GM18508 (cell line): ENCODE measurements at regions not wholly inside any gene's neighbourhood (a gene's known extent, or its start where the extent isn't known, plus 50 kb on each side); places are given as distances from the start of the nearest gene placed in this dataset.
"Not testable (repeated sequence)": the region's sequence is repeated elsewhere in the genome, so short reads cannot be mapped to it uniquely, and the experiment has no call there.

Experiments
- ATAC-seq: cut with Tn5 transposase; IDR thresholded peaks from one replicate; pipeline ENCODE4 v1.9.1; 2021; ENCODE audit warnings: moderate number of reproducible peaks; ENCODE audit not compliant: insufficient read depth, unreplicated experiment

DNA sequence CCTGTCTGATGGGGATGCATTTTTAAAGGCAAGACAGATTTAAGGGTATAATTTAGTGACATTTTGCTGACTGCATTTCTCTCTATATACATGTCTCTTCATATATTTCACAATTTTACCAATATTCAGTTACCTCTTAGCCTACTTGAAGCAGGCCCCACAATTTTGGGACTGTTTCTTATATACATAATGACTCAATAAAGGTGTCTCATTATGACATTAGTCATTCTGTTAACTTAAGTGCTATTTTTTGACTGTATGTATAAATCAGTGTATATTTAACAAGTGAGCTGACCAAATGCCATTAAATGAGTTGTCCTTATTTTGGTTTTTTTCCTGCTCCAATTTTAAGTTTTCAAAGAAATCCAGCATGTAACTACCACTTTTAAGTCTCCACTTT is 313.3 kb downstream of the SOX4 start:
- ATAC-seq = no peak

DNA sequence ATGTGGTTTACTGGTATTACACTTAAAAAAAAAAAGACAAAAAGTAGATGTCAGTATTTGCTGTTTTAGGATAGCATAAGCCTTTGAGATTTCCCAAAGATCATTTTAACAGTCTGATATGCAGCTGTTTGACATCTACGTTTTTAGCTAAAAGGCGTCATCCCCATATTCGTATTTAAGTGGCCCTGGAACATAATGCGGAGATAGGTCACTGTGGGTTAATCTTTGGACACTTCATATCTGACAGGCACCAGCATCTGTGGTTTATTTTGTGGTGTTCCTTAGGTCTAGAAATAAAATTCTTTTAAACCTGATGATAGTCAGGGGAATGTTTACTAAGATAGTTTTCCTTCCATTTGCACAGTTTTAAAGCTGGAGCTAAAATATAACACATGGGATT is 313.7 kb downstream of the SOX4 start:
- ATAC-seq = no peak

DNA sequence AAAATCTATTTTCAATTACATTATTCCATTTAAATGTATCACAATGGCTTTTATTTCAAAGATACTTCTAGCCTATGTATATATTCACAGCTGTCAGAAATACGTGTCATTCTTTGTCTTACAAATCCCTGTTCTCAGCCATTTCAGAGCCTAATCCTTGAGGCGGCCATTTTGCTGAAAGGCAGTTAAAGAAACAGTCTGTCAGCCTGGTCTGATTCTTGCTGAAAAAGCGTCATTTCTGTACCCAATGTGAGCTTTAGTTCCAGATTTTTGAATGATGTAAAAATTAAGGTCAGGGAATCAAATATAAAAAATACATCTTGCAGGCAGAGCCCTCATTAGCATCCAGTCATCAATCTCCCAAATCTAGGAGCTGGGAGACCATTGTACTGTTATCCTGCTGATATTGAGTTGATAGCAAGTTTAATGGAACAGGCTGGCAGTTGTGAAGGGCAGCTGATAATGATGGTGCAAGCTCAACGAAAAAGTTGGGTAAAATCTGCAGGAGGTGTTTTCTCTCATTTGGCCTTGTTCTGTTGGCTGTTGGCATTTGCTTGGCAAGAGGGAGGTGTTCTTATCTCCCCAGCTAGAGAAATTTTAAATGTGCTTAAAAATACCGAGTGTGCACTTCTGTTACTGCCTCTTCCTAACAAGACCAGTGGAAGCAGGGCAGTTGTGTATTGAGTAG is 314.8 kb downstream of the SOX4 start:
- no peak for ATAC-seq

DNA sequence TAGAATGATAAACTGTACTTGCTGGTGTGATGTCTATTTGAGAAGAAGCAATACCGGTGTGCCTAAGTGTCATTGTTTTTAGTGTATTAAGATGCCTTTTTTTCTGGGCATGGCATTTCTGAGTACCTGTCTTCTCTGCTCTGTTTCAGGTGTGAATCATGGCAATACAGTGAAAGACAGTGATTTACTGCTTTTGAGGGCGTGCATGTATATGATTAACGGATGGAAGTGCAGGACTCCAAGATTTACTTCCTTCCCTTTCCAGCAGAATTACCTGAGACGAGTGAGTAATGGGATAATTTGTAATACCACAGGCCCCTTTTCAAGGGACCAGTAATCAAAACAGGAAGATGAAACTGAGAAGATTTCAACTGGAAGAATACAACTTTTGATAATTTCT is 315.8 kb downstream of the SOX4 start:
- ATAC-seq = no peak

DNA sequence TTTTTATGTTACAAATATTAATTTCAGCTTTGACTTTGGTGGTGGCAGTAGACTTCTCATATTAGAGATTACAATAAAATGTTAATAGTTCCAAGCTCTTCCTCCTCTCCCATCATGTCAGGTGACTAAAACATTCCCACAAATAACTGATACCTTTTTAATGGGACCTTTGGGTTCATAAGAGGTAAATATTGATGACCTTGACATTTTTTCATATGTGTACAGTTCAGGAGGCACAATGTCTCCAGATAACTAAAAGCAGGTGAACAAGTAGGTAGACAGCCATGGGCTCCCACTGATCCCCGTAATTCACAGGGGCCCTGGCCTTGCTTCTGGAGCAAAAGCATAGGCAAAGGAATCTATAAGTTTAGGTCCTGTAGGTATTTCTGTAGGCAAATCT is 317.7 kb downstream of the SOX4 start:
- no peak for ATAC-seq

DNA sequence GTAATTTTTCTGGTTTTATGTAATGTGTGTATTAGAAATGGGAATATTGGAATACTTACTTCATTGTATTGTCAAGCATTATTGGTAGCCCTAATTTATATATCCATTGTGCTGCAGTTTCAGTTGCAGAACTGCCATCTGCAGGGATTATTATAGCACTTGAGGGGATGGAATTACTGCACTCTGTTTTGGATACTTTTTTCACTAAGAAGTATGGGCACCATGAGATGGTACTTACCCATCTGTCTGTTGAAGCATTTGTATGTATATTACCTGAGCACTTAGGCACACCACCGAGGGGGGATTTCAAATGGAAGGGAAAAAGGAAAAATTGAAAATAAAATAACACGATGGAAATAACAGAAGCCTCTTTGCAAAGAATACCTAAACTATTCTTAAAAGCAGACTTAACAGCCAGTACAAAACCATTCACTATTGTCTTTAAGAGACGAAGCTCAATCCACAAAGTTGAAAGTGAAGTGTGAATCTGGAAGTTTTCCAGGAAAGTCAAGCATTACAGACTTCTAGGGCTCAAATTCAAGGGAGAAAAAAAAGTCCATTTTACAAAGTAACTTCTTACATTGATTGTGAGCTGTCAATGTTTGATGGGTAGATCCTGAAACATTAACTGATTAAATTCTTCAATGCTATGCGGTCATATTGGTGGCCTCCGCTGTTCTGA is 318.7 kb downstream of the SOX4 start:
- ATAC-seq = no peak

DNA sequence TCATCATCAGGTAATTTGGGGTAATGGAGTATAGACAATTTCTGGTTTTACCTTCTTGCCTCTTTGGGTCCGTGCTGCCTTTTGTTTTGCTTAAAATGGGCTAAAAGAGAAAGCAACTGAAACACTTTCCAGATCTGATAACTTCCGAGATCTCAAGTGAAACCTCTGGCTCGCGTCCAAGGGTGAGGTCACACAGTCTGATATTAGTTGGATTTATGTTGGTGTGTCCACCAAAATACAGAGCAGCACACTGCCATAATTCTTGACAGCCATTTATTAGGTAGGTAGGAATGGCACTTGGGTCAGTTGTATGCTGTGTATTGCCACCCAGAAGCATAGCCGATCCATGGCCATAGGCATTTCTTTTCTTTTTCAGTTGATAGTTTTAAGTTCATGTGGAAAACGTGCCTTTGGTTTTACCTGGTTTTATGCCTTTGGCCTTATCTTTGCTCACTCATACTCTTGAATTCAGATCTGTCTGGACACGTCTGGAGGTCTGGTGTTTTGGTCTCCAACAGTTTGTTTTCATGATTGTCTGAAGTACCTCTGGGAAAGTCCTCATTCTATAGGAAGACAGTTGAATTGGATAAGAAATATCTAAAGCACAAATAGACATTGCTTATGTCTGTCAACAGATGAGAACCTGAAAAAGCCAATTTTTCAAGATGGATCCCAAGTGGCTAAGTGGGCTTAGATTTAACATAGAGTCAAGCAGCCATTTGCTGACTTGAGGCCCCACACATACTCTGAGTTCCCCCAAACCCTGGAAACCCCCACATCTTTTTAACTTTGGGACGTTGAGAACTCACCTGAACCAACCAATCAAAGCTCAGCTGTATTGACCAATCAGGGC is 320.8 kb downstream of the SOX4 start:
- no peak for ATAC-seq

DNA sequence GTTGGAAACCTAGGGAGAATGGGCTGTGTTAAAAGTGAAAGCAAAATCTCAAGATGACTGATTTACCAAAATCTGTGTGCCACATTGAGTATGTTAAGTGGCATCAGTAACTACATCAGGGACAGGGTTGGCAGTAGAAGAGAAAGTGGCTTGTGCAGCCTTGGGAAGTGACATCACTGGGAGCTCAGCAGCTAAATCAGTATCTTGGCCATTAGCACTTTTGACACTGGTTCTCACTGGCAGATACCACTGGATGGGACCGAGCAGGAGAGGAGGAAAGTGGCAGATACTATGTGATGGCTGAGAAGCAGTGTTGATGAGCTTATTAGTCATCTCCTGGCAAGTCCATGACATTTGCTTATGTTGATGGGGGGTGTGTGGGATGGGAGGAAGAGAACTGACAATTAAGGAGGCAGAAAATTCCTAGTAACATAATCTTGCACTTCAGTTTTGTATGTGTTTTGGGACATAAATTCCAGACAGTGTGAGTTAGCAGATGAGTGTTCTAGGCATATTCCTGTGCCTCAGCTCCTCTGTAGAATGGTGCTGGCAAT is 322.2 kb downstream of the SOX4 start:
- no peak for ATAC-seq

DNA sequence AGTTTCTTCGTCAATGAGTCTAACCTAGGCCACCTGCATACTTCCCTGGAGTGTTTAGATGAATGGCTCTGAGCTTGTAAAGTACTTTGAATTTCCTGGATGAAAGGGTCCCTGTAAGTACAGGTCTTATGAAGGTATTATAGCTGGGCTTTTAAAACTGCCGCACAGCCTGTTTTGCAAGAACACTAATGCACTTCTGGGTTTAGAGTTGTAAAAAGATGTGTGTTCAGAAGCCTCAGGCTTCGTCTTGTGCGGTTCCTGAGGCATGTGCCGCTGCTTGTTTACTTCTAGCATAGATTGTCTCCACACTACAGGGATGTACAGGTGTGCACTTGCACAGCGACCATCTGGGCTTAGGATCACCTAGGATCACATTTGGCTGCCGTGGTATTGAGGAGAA is 324.5 kb downstream of the SOX4 start:
- ATAC-seq = no peak

DNA sequence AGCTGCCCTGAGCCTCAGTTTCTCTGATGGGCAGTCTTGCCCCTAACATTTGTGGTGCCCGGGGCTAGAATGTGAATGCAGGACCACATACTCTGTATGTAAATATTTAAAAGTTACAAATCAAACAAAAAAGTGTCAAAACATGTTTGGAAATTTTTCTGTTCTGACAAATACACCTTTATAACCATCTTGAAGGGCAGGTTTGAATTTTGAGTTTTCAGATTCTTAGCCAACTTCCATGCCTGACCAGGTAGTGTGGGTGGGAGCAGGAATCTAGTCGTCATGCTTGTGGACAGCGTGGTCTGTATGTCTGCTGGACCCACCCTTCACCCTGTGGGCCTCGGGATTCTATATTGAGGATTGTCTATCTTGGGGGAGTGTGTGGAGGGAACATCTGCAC is 325.1 kb downstream of the SOX4 start:
- no peak for ATAC-seq

DNA sequence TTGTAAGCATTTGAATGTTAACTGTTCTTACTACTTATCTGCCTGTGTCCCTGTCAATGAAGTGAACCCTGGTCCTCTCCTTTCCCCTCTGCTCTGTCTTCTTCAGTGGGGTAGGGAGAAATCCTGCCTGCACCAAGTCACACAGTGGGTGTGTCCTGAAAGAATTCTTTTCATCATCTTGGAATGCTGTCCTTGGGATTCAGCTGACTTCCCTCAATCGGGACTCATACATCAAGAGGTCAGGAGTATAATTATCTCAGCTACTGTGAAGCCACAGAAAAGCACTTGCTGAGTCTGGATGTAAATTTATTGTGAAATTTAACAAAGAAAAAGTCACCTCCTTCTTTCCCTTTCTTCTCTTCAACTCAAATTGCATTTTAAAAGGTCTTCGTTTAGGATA is 328.5 kb downstream of the SOX4 start:
- no peak for ATAC-seq

DNA sequence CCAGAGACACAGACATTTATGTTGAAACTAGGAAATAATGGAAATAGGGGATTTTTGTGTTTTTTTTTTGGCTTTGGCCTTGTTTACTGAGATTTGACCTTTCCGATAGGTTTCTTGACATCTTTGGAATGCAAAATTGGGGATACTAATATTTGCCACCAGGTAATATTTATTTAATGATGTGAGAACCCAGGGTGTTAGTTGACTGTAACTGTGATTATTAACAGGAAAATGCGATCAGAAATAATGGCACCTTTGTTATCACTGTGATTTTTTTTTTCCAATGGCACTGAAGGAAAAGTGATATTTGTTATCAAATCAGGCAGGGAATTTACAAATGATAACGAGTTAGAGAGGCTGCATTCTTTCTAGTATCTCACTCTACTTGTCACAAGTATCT is 330.5 kb downstream of the SOX4 start:
- no peak for ATAC-seq

DNA sequence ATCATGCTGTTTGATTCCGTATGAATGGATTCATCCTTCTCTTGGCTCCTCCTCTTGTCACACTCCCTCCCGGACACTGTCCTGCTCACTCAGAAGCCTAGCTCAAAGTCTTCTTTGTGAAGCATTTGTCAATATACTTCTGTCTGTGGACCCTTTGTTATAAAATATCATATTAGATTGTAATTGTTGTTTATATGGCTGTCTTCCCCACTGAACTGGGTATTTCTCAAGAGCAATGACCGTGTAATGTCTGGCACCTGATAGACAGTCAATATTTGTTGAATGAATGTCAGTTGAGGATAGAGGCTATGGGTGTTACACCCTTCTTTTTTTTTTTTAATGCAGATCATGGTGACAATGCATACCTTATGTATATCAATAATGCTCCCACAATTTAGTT is 335.3 kb downstream of the SOX4 start:
- ATAC-seq = no peak

DNA sequence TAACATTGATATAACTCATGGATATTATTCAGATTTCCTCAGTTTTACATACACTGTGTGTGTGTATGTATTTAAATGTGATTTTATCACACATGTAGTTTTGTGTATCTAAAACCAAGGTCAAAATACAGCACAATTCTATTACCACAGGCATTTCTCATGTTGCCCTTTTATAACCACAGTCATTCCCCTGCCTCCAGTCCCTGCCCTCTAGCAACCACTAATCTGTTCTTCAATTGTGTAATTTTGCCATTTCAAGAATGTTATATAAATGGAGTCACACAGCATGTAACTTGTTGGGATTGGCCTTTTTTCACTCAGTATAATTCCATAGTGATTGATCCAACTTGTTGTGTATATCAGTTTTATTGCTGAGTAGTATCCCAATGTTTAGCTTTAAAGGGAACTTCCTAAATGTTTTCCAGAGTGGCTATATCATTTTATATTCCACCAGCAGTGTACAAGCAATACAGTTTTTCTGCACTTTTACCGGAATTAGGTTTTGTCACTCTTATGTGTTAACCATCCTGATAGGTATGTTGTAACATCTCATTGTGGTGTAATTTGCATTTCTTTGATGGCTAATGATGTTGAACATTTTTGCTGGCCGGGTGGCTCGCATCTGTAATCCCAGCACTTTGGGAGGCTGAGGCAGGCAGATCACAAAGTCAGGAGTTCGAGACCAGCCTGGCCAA is 338.2 kb downstream of the SOX4 start:
- ATAC-seq = no peak

DNA sequence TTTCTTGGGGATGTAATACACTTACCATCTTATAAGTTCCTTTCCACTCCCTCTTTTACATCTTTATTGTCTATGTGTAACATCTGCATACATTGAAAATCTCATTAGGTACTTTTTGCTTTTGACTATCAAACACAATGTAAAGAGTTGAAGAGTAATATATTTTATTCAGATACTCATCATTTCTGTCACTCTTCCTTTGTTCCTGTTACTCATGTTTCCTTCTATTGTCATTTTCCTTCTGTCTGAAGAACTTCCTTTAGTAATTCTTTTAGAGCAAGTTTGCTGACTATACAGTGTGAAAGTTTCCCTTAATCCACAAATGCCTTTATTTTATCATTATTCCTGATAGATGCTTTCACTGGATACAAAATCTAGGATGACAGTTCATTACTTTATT is 339.8 kb downstream of the SOX4 start:
- ATAC-seq = no peak

DNA sequence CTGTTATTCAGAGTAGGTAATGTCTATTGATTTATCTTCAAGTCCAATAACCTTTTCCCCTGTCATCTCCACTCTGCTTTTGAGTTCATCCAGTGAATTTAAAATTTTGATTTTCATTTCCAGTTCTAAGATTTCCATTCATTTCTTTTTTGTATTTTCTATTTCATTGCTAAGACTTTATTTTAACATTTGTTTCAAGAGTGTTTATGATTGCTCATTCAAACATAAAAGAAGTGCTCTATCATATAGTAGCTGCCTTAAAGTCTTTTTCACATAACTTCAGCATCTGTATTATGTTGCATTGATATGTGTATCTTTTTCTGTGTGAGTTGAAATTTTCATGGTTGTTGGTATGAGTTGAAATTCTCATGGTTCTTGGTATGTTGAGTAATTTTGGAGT is 341.6 kb downstream of the SOX4 start:
- ATAC-seq = no peak

DNA sequence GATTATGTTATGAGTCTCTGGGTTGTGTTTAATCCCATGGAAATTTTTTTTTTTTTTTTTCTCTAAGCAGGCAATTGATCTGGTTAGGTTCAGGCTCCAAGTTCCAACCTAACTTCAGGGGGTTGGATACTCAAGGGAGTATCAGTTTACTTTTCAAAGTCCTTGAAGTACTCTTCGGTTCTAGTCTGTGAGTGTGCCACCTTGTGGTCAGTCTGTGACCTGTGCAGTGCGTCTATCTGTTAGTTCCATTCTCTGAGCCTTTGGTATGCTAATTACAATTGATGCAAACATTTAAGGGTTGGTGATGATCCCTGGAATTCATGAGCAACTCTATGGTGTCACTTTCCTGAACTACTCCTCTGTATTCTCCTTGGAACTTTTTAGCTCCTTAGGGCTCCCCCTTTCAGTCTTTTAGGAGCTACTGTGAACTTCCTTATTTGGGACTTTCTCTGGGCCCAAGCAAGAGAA is 342.0 kb downstream of the SOX4 start:
- ATAC-seq = no peak

DNA sequence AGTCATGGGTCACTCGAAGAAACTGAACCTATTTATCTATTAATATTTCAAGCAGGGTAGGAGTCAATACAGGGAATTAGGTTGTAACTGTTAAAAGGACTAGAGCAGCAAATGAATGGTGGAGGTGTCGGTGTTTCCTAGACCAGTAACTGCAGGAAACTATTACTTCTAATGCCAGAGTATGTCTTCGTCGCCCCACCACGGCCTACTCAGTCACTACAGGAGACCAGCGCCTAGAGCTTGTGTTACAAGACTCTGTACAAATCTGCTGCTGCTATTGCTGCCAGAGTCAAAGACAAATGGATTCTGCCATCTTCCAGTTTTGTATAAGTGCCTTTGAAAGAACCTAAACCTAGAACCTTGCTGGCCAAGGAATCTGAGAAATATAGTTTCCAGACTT is 343.9 kb downstream of the SOX4 start:
- no peak for ATAC-seq

DNA sequence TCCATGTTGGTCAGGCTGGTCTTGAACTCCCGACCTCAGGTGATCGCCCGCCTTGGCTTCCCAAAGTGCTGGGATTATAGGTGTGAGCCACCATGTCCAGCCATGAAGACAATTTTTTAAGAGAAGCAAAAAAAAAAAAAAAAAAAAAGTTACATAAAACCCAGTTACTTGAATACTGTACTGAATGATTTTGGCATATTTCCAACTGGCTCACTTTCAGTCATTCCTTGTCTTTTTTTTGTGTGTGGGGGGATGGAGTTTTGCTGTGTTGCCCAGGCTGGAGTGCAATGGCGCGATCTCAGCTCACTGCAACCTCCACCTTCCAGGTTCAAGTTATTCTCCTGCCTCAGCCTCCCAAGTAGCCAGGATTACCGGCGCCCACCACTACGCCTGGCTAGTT is 345.5 kb downstream of the SOX4 start:
- ATAC-seq = not testable (repeated sequence)

DNA sequence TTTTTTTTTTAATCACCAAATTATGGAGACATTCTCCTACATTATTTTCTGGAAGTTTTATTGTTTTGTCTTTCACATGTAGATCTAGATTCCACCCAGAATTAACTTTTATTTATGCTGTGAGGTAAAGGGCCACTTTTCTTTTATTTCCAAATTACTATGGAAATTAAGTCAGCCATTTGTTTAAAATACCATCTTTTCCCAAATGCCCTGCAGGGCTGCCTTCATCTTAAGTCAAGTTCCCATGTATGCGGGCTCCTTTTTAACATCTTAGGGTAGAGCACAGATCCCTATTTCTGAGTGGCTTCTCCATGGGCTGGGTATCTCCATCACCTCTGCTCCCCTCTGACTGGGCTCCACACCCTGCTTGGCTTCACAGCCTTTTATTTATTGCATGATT is 348.4 kb downstream of the SOX4 start:
- no peak for ATAC-seq
